AG04449 (cell line): ENCODE measurements at regions not wholly inside any gene's neighbourhood (a gene's known extent, or its start where the extent isn't known, plus 50 kb on each side); places are given as distances from the start of the nearest gene placed in this dataset.

ENCODE experiments used
- CTCF ChIA-PET: fragments of 350-600 bp; formaldehyde crosslinking; extraction: SDS; loops from one replicate; lab custom pipeline; 2021; ENCODE audit warnings: antibody characterized with exemption; lab: Yijun Ruan, JAX
- POLR2A ChIA-PET: fragments of 400-600, 350-600 bp; formaldehyde crosslinking; extraction: SDS; loops from one replicate; lab custom pipeline; 2020; ENCODE audit warnings: antibody characterized with exemption, inconsistent platforms; lab: Yijun Ruan, JAX
- DNase-seq: peaks from one replicate; pipeline ENCODE4 v3.0.0-alpha.2; 2010; ENCODE audit warnings: low read depth, low spot score
- H3K4me3 ChIP-seq: 2 replicates; pipeline ENCODE4 v1.5.1; 2011; ENCODE audit warnings: low read depth, mild to moderate bottlenecking, control low read depth, low read length
- TF ChIP-seq, protein P1 (sequence below): IDR thresholded peaks from one replicate; pipeline ENCODE4 v1.5.1; 2011; ENCODE audit warnings: mild to moderate bottlenecking, moderate library complexity, low read length, control low read depth, inconsistent platforms; ENCODE audit not compliant: insufficient read depth; ENCODE audit errors: missing control alignments

DNA sequence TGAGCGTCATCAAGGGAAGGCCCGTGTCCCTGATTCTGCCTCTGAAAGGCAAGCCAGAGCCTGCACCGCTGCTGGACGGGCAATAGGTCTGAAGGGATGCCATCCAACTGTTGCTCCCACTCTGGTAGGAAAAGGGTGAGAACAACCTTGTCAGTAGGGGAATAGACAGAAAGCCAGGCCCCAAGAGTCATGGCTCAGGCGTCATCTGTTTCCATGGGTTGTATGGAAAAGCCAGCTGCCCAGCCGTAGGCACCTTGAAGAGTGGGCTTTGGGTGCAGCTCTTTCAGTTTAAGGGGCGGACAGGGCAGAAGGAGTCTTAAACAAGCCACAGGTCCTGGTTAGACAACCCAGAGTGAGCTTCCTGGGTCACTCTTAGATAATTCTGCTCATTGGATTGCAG, 66.5 kb downstream of the RNF6 start:
- TF ChIP-seq, protein P1, sequence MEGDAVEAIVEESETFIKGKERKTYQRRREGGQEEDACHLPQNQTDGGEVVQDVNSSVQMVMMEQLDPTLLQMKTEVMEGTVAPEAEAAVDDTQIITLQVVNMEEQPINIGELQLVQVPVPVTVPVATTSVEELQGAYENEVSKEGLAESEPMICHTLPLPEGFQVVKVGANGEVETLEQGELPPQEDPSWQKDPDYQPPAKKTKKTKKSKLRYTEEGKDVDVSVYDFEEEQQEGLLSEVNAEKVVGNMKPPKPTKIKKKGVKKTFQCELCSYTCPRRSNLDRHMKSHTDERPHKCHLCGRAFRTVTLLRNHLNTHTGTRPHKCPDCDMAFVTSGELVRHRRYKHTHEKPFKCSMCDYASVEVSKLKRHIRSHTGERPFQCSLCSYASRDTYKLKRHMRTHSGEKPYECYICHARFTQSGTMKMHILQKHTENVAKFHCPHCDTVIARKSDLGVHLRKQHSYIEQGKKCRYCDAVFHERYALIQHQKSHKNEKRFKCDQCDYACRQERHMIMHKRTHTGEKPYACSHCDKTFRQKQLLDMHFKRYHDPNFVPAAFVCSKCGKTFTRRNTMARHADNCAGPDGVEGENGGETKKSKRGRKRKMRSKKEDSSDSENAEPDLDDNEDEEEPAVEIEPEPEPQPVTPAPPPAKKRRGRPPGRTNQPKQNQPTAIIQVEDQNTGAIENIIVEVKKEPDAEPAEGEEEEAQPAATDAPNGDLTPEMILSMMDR, result no peak
- CTCF ChIA-PET, result no interaction called here
- no peak for DNase-seq
- POLR2A ChIA-PET, result no interaction called here
- no peak overlapping the region for H3K4me3 ChIP-seq

DNA sequence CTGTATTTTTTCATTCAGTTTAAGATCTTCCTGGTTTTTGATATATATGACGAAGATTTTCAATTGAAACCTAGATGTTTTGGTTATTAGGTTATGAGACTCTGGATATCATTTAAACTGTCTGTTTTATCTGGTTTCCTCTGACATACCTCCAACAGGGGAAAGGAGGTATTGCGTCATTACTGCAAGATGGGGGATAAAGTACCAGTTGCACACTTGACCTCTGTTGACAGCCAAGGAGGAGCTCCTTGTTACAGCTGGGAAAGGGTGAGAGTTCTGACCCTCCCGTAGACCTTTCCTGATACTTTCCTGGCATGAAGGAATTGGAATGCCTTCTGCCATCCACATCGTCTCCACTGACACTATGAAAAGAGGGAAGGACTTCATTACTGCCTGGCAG, 82.0 kb upstream of the SHISA2 start:
- CTCF ChIA-PET, result no interaction called here

DNA sequence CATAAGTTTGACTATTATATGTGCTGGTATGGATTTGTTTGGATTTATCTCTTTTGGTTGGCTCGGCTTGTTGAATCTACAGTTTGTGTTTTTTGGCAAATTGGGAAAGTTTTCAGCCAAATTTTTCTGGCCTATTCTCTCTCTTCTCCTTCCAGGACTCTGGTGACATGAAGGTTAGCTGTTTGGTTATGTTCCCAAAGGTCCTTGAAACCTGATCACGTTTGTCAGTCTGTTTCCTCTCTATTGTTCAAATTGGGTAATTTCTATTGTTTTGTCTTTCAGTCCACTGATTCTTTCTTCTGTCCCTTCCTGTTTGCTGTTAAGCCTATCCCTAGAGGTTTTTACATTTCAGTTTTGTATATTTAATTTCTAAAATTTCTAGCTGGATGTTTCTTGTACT, 81.5 kb upstream of the SHISA2 start:
- TF ChIP-seq, protein P1, result no peak
- ChIA-PET POLR2A (no interaction called here), CTCF (no interaction called here)
- no peak overlapping the region for H3K4me3 ChIP-seq
- DNase-seq, result no peak

More for the DNA sequence above, 82.0 kb upstream of the SHISA2 start:
- DNase-seq, result no peak
- TF ChIP-seq, protein P1, result no peak
- no peak overlapping the region for H3K4me3 ChIP-seq
- POLR2A ChIA-PET, result no interaction called here

DNA sequence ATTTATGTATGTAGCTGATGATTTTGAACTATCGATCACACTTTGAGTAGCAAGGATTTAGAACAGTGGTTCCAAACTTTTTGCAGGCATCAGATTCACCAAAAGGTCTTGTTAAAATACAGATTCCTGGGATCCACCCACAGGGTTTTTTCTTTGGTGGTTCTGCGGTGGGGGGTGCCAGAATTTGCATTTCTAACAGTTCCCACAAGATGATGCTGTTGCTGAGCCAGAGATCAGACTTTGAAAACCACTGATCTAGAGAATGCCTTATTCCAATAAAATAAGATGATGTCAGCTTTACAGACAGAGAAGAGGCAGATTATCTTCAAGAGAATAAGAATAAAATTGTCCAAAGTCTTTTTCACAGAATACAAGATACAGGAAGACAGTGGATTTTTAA, 80.9 kb upstream of the SHISA2 start:
- TF ChIP-seq, protein P1, result no peak
- POLR2A ChIA-PET, result no interaction called here

DNA sequence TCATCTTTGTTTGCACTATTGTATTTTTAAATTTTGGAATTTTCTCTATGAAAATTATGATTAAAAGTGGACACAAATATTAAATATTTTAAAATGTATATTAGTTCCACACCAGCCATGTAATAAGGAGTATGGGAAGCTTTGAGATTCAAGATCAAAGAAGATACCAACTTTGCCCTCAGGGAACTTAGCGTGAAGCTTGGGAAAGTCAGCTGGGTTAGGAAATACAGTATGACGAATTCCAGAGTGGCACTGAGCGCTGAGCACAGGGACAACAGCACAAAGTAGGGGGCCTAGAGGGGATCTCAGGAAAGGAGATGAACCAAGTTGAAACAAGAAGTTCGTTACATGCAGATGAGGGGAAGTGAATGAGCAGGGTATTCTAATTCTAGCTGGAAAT, 76.9 kb upstream of the SHISA2 start:
- H3K4me3 ChIP-seq, result no peak overlapping the region
- TF ChIP-seq, protein P1, result no peak
- POLR2A ChIA-PET, result no interaction called here
- CTCF ChIA-PET, result no interaction called here
- DNase-seq, result no peak

More for the DNA sequence above, 80.9 kb upstream of the SHISA2 start:
- H3K4me3 ChIP-seq, result no peak overlapping the region
- CTCF ChIA-PET, result no interaction called here
- DNase-seq, result no peak

DNA sequence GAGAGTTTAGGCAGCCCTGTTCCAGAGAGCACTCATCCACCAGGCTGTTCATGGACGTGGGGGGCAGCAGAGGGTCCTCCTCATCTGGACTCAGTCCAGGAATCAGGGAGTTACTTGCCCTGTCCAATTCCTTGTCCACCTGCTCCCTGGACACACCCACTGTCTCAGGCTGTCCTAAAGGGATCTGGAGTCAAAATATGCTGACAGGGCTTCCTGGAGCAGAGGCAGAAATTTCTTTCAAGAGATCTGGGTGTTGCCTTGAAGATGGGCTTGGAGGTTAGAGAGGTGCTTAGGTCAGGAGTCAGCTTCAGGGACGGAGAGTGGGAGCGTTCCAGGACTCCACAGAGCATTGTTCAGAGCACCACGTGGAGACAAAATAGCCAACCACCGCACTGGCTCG, 65.8 kb upstream of the SHISA2 start:
- ChIA-PET CTCF (no interaction called here), POLR2A (no interaction called here)
- TF ChIP-seq, protein P1, result no peak
- no peak for DNase-seq
- no peak overlapping the region for H3K4me3 ChIP-seq
